ENCODE measurements at regions not wholly inside any gene's neighbourhood (a gene's known extent, or its start where the extent isn't known, plus 50 kb on each side); places are given as distances from the start of the nearest gene placed in this dataset.
A peak's percentile ranks its signal among the peaks of the same experiment; 100 is the strongest.

- 59 to 61% methylated on average over 8 of the region's 8 CpGs for WGBS, 2 donors
- Histone ChIP-seq H3K27me3 (no peaks in the 10 kb centered on the region), H3K36me3 (ENCODE audit: low read depth, missing control alignments) (no peaks in the 10 kb centered on the region), H3K27ac (no peak overlapping the region), H3K9me3 (no peaks in the 10 kb centered on the region), H3K4me3 (no peak overlapping the region), H3K4me1 (peaks cover 8% of the 10 kb centered on the region)
- TF ChIP-seq CTCF (IDR thresholded peaks at IDR 0.05) (no peak), POLR2A (IDR thresholded peaks at IDR 0.05) (no peak)
- no peak for DNase-seq
- intact Hi-C loops (cut with DNase I; ENCODE audit: low total_unique reads) = no loop called here
Measured at GRCh38 chr5:179488491-179488890, 61.9 kb upstream of the RUFY1 start.

- Histone ChIP-seq H3K4me3 (no peak overlapping the region), H3K27ac (no peak overlapping the region), H3K36me3 (ENCODE audit: low read depth, missing control alignments) (no peaks in the 10 kb centered on the region), H3K9me3 (no peaks in the 10 kb centered on the region), H3K27me3 (no peaks in the 10 kb centered on the region), H3K4me1 (peaks cover 8% of the 10 kb centered on the region)
- no peak for DNase-seq
- no peak for TF ChIP-seq CTCF (IDR thresholded peaks at IDR 0.05)
- no peak for TF ChIP-seq POLR2A (IDR thresholded peaks at IDR 0.05)
- WGBS, 2 donors = 90 to 93% methylated on average over 8 of the region's 8 CpGs
- intact Hi-C loops (cut with DNase I; ENCODE audit: low total_unique reads) = no loop called here
Measured at GRCh38 chr5:179487145-179487544, 63.2 kb upstream of the RUFY1 start.

GRCh38 chr5:179486596-179487051 is 63.7 kb upstream of the RUFY1 start:
- H3K9me3 ChIP-seq = no peaks in the 10 kb centered on the region
- intact Hi-C loops (cut with DNase I; ENCODE audit: low total_unique reads) = no loop called here
- WGBS, 2 donors = 83 to 85% methylated on average over 12 to 16 of the region's 16 CpGs
- H3K4me1 ChIP-seq = peaks cover 8% of the 10 kb centered on the region
- peak overlapping the region in 1 of 2 donors; percentile 11 for H3K27ac ChIP-seq
- no peaks in the 10 kb centered on the region for H3K27me3 ChIP-seq
- no peak overlapping the region for H3K4me3 ChIP-seq
- H3K36me3 ChIP-seq (ENCODE audit: low read depth, missing control alignments) = no peaks in the 10 kb centered on the region
- TF ChIP-seq CTCF (IDR thresholded peaks at IDR 0.05) (no peak), POLR2A (IDR thresholded peaks at IDR 0.05) (no peak)
- DNase-seq = no peak

GRCh38 chr5:179485845-179486575 is 64.3 kb upstream of the RUFY1 start:
- H3K27me3 ChIP-seq = no peaks in the 10 kb centered on the region
- DNase-seq = no peak
- WGBS, 2 donors = 58 to 74% methylated on average over 13 of the region's 13 CpGs
- peak overlapping the region in 1 of 2 donors; percentile 11 for H3K27ac ChIP-seq
- H3K4me1 ChIP-seq = peaks cover 8% of the 10 kb centered on the region
- no peak overlapping the region for H3K4me3 ChIP-seq
- intact Hi-C loops (cut with DNase I; ENCODE audit: low total_unique reads) = no loop called here
- H3K36me3 ChIP-seq (ENCODE audit: low read depth, missing control alignments) = no peaks in the 10 kb centered on the region
- no peaks in the 10 kb centered on the region for H3K9me3 ChIP-seq
- TF ChIP-seq POLR2A (IDR thresholded peaks at IDR 0.05) = no peak

GRCh38 chr5:179484761-179485160 is 65.6 kb upstream of the RUFY1 start:
- Histone ChIP-seq H3K36me3 (ENCODE audit: low read depth, missing control alignments) (no peaks in the 10 kb centered on the region), H3K4me1 (peaks cover 8% of the 10 kb centered on the region), H3K4me3 (no peak overlapping the region), H3K27me3 (no peaks in the 10 kb centered on the region), H3K27ac (no peak overlapping the region), H3K9me3 (no peaks in the 10 kb centered on the region)
- no peak for DNase-seq
- TF ChIP-seq POLR2A (IDR thresholded peaks at IDR 0.05) = no peak
- no peak for TF ChIP-seq CTCF (IDR thresholded peaks at IDR 0.05)
- WGBS, 2 donors = 94 to 96% methylated on average over 7 of the region's 7 CpGs
- intact Hi-C loops (cut with DNase I; ENCODE audit: low total_unique reads) = no loop called here
